Upper lobe of left lung (tissue), 4 donors: ENCODE measurements at regions not wholly inside any gene's neighbourhood (a gene's known extent, or its start where the extent isn't known, plus 50 kb on each side); places are given as distances from the start of the nearest gene placed in this dataset.

Experiments used
- CTCF ChIP-seq, 6 experiments: fragments of 450-650 bp in 4 of 6; fragments of 200-600 bp in 2 of 6; sonication (generic) in 2 of 6; IDR thresholded peaks; one replicate each; pipeline ENCODE4 v1.5.1; 2016 to 2019; ENCODE audit warnings: antibody characterized with exemption in 6 of 6
- POLR2AphosphoS5 ChIP-seq, 2 donors: sonication (generic); formaldehyde crosslinking; IDR thresholded peaks; one replicate each; pipeline ENCODE4 v1.5.1; 2017; ENCODE audit warnings: antibody characterized with exemption in 2 of 2

- TF ChIP-seq CTCF (IDR thresholded peaks at IDR 0.05): no peak
- TF ChIP-seq POLR2AphosphoS5 (IDR thresholded peaks at IDR 0.05): no peak
These were observed 277.3 kb upstream of the HDAC4 start for GRCh38 chr2:239678186-239678490.
